LNCAP (cell line): ENCODE measurements at regions not wholly inside any gene's neighbourhood (a gene's known extent, or its start where the extent isn't known, plus 50 kb on each side); places are given as distances from the start of the nearest gene placed in this dataset.

Experiments
- TF ChIP-seq, protein P1 (sequence below): fragments of 450-650 bp; IDR thresholded peaks from 2 replicates; pipeline ENCODE4 v1.5.1; 2017; ENCODE audit warnings: mild to moderate bottlenecking

DNA sequence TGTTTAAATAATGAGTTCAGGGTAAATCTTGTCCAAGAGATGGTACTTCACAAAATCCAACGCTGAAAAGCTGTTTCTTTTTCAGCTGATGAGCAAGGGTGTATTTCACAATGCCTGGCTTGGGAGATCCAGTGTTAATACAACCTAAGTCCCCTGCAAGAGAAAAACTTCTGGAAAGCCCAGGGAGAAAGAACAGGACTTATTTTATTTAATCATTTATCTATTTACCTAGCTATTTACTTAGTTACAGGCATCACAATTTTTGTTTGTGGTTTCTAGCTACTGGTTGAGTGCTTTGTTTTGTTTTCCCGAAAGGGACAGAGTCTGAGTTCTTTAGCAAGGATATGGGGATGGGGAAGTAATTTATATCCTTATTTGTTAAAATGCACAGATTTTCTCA, 598.2 kb upstream of the SYT4 start:
- TF ChIP-seq, protein P1, sequence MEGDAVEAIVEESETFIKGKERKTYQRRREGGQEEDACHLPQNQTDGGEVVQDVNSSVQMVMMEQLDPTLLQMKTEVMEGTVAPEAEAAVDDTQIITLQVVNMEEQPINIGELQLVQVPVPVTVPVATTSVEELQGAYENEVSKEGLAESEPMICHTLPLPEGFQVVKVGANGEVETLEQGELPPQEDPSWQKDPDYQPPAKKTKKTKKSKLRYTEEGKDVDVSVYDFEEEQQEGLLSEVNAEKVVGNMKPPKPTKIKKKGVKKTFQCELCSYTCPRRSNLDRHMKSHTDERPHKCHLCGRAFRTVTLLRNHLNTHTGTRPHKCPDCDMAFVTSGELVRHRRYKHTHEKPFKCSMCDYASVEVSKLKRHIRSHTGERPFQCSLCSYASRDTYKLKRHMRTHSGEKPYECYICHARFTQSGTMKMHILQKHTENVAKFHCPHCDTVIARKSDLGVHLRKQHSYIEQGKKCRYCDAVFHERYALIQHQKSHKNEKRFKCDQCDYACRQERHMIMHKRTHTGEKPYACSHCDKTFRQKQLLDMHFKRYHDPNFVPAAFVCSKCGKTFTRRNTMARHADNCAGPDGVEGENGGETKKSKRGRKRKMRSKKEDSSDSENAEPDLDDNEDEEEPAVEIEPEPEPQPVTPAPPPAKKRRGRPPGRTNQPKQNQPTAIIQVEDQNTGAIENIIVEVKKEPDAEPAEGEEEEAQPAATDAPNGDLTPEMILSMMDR = no peak

DNA sequence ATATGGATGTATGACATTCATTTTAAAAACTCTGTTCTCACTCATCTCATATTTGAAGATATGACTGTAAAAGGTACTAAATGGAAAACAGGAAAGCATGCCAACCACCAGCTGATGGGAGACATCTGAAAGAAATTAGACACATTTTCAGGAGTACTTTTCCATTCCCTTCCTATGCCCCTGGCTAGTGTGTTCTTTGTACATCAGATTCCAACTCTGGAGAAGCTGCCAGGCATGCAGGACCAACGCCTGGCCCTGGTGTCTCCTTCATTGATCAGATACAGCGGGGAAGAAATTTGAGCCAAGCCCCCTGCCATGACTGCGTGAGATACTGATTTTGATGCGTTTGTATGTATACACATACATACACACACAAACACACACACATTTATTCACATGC, 599.0 kb upstream of the SYT4 start:
- TF ChIP-seq, protein P1 = no peak

DNA sequence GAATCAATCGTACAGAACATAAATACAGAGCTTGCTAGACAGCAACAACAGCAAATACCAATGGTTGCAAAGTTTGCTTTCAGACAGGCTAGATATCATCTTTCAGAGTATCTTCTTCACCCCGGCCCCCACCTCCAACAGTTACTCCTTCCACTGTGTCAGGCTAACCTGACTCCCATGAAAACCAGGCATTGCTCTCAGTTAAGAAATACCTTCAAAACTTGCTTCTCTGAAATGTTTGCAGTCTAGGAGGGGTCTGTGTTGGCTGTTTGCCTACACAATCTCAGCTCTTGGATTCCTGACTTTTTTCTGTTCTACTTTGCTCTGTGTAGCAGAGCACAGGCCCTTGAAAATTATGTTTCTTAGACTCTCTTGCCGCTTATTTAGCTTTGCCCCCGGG, 599.5 kb upstream of the SYT4 start:
- TF ChIP-seq, protein P1 = no peak

DNA sequence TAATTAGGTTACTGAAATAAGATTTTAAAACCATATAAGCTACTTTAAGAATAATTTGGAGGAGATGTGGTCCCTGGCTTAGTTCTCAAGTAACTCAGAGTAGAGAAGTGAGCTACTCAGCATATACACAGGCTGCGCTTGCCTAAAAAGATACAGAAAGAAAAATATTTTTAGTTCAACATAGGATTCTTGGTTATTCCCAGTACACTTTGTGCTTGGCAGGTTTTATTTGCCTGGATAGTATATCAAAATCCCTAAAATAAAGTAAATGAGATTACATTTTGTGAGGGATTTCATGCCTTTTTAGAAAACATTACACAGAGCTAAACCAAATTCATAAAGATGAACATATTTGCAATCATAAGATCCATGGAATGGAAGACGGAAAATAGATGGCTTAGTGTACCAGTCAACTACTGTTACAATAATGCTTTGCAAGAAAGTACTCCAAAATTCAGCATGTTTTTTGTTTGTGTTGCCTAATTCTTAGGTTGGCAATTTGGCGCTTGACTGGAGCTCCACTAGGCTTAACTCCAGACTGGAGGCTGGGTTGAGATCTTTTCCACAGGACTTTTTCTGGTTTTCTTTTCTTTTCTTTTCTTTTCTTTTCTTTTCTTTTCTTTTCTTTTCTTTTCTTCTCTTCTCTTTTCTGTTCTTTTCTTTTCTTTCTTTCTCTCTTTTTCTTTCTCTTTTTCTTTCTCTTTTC, 600.5 kb upstream of the SYT4 start:
- TF ChIP-seq, protein P1 = no peak

DNA sequence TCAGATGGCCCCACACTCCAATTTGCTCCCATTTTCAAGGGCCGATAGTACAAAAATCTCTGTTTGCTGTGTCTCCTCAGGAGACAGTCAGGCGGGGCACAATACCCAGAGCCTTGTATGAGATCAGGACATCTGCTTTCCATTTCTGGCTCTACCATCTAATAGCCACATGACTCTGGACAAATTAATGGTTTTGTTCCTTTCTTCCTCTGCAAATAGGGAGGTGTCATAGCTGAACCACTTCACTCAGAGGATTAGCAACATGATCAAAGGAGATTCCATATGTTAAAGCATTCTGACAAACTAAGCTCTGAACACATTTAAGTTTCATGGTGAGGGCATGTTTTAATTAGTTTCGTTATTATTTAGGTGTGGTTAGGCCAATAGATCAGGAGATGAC, 602.1 kb upstream of the SYT4 start:
- TF ChIP-seq, protein P1 = no peak

DNA sequence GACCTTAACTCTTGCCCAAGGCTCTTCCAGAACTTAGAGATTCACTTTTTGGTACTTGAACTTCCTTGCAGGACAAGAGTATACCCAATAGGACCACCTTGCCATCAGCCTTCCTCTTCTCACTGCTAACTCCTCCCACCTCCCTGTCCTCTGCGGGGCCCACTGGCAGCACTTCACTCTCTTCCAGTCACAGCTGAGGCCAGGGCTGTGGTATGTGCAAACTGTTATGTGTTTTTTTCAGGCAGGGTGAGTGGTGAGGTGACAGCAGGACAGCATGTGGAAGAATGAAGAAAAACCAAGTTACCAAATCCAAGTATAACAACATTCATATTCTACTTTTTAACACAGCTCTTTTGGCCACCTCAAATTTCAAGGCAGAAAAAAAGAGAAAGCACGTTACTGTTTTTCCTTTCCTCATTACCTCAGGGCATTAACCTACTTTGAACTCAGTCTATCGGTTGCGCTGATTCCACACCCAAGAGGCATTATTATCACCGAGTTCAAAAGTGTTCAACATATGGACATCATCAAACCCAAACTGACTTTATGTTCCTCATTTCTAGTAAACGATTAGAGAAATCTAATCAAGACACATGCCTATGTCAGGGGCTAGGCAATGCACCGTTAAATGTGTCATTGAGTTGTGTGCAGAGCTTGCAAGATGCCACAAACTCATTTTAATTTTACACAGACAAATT, 605.2 kb upstream of the SYT4 start:
- TF ChIP-seq, protein P1 = no peak

DNA sequence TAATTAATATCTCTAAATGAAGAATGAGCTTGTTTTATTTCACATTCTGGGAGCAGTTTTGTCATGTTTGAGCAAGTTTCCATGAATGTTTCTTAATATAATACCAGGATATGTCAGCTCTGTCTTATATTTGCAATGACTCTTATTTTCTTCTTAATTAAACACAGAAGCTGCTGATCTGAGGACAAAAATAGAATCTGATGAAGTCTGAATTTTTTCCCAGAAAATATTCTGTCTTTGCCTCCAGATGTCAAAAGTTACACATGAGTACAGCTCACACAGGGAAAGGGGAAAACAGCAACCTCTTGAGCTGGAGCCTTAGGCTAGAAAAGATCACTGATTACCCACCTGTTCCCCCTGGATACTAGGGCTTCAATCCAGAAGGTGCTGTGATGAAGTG, 606.6 kb upstream of the SYT4 start:
- TF ChIP-seq, protein P1 = no peak
